ENCODE measurements at regions not wholly inside any gene's neighbourhood (a gene's known extent, or its start where the extent isn't known, plus 50 kb on each side); places are given as distances from the start of the nearest gene placed in this dataset.

- TF ChIP-seq, protein P1, sequence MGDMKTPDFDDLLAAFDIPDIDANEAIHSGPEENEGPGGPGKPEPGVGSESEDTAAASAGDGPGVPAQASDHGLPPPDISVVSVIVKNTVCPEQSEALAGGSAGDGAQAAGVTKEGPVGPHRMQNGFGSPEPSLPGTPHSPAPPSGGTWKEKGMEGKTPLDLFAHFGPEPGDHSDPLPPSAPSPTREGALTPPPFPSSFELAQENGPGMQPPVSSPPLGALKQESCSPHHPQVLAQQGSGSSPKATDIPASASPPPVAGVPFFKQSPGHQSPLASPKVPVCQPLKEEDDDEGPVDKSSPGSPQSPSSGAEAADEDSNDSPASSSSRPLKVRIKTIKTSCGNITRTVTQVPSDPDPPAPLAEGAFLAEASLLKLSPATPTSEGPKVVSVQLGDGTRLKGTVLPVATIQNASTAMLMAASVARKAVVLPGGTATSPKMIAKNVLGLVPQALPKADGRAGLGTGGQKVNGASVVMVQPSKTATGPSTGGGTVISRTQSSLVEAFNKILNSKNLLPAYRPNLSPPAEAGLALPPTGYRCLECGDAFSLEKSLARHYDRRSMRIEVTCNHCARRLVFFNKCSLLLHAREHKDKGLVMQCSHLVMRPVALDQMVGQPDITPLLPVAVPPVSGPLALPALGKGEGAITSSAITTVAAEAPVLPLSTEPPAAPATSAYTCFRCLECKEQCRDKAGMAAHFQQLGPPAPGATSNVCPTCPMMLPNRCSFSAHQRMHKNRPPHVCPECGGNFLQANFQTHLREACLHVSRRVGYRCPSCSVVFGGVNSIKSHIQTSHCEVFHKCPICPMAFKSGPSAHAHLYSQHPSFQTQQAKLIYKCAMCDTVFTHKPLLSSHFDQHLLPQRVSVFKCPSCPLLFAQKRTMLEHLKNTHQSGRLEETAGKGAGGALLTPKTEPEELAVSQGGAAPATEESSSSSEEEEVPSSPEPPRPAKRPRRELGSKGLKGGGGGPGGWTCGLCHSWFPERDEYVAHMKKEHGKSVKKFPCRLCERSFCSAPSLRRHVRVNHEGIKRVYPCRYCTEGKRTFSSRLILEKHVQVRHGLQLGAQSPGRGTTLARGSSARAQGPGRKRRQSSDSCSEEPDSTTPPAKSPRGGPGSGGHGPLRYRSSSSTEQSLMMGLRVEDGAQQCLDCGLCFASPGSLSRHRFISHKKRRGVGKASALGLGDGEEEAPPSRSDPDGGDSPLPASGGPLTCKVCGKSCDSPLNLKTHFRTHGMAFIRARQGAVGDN (CRISPR knock-in tag; IDR thresholded peaks at IDR 0.05): no peak
- TF ChIP-seq CBFB (CRISPR knock-in tag; IDR thresholded peaks at IDR 0.05) (no peak), TCF7 (IDR thresholded peaks at IDR 0.05; ENCODE audit: low read depth) (no peak), ZNF569 (CRISPR knock-in tag; IDR thresholded peaks at IDR 0.05; ENCODE audit: borderline replicate concordance) (no peak), ZNF691 (CRISPR knock-in tag; IDR thresholded peaks at IDR 0.05; ENCODE audit: borderline replicate concordance, low read depth) (no peak), ZNF879 (CRISPR knock-in tag; IDR thresholded peaks at IDR 0.05) (no peak)
These were observed 57.5 kb upstream of the SNRPB2 start (continued) for GRCh38 chr20:16672299-16672698.

GRCh38 chr20:16671753-16672152 is 58.1 kb upstream of the SNRPB2 start:
- Histone ChIP-seq H3K9me3 (ENCODE audit: low read length) (peaks cover 5% of the 10 kb centered on the region; the same call in 1 of the 2 replicates), H3K4me2 (ENCODE audit: low read depth, low read length) (no peak overlapping the region), H4K20me1 (ENCODE audit: insufficient read depth, low read length) (no peaks in the 10 kb centered on the region), H3K27ac (ENCODE audit: extremely low read length, insufficient read depth, low read length) (no peak overlapping the region), H3K4me3 (replicated peaks in 1 of 3; ENCODE audit: insufficient read depth in 1 of 3, low read depth in 2 of 3, low read length in 3 of 3) (no peak overlapping the region), H3K4me1 (ENCODE audit: insufficient read depth, low read length) (no peaks in the 10 kb centered on the region), H3K79me2 (ENCODE audit: insufficient read depth, low read length) (no peaks in the 10 kb centered on the region), H3K9ac (ENCODE audit: insufficient read depth, low read depth, low read length) (no peak overlapping the region), H3K36me3 (replicated peaks in 1 of 2; ENCODE audit: control insufficient read depth in 1 of 2, insufficient read depth in 2 of 2, low read length in 2 of 2) (no peaks in the 10 kb centered on the region), H3K27me3 (ENCODE audit: control insufficient read depth in 1 of 2, insufficient read depth in 2 of 2, low read length in 2 of 2) (no peaks in the 10 kb centered on the region), H2AFZ (ENCODE audit: low read length) (no peak overlapping the region)
- ChIA-PET CTCF (ENCODE audit: low intra/inter-chr PET ratio, low total read pairs) (no interaction called here), POLR2A (no interaction called here)
- intact Hi-C loops (cut with micrococcal nuclease; ENCODE audit: unreplicated experiment) (no loop called here), in situ Hi-C loops (cut with HindIII; ENCODE audit: extremely low pct_ligation_motif_present, low pct_unique_long_range_greater_than_20kb) (no loop called here)
- 3% methylated on average over 4 of the region's 4 CpGs for WGBS (ENCODE audit: low lambda C conversion rate)
- ATAC-seq: no peak
- no peak for FAIRE-seq
- no TSS peak for BruUV-seq (replicated peaks)
- no peak for DNase-seq (ENCODE audit: low spot score)
- TF ChIP-seq, protein P2, sequence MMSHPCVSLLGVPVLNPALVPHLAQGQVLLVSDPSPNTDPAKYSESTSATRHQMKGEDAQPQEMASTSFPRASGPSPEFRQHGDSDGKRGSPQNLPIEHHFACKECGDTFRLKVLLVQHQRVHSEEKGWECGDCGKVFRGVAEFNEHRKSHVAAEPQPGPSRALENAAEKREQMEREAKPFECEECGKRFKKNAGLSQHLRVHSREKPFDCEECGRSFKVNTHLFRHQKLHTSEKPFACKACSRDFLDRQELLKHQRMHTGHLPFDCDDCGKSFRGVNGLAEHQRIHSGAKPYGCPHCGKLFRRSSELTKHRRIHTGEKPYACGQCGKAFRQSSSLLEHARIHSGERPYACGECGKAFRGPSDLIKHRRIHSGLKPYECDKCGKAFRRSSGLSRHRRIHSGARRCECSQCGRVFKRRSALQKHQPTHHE (CRISPR knock-in tag; IDR thresholded peaks at IDR 0.05; ENCODE audit: borderline replicate concordance): no peak
- TF ChIP-seq ZNF468 (CRISPR knock-in tag; IDR thresholded peaks at IDR 0.05) (no peak), ZNF766 (CRISPR knock-in tag; IDR thresholded peaks at IDR 0.05; ENCODE audit: borderline replicate concordance) (no peak)

All from HepG2 (cell line).